K562 (cell line): ENCODE measurements at regions not wholly inside any gene's neighbourhood (a gene's known extent, or its start where the extent isn't known, plus 50 kb on each side); places are given as distances from the start of the nearest gene placed in this dataset.

ENCODE experiments used
- ATAC-seq: fragments of 200-7000 bp; cut with Tn5 transposase; 3 replicates; pipeline ENCODE4 v1.9.1; 2020; ENCODE audit warnings: moderate library complexity
- BruUV-seq: library from RNA; stranded (reverse); fragments of 400-500 nt; replicated peaks from 2 replicates; lab custom pipeline; 2021; lab: Mats Ljungman, UMichigan
- CTCF ChIA-PET: fragments of 300-600 bp; formaldehyde crosslinking; extraction: SDS; loops from one replicate; lab custom pipeline; 2021; ENCODE audit warnings: low intra/inter-chr PET ratio; lab: Yijun Ruan, JAX
- POLR2A ChIA-PET: fragments of 300-600, 350-650 bp; sonication (Branson Sonifier 250); formaldehyde crosslinking; extraction: SDS; loops from one replicate; lab custom pipeline; 2021; ENCODE audit warnings: antibody characterized with exemption, inconsistent platforms; lab: Yijun Ruan, JAX
- DNase-seq, 4 experiments: peaks; one replicate each; pipeline versions ENCODE4 v3.0.0 to v3.0.0-alpha.2; 2011 to 2018; ENCODE audit warnings: low spot score in 3 of 4, mixed read lengths in 3 of 4; ENCODE audit errors: extremely low read depth in 1 of 4
- FAIRE-seq: peaks from 2 replicates; lab custom pipeline; 2011; peaks lifted over from hg19 to GRCh38; lab: Jason Lieb, UNC
- H2AFZ ChIP-seq: 2 replicates; pipeline ENCODE4 v1.6.0; 2011; ENCODE audit warnings: low read depth, low read length, control low read depth, inconsistent platforms
- H3K27ac ChIP-seq: fragments of 200-600 bp; 3 replicates; pipeline ENCODE4 v1.8.0; 2011; ENCODE audit warnings: low read depth, mild to moderate bottlenecking, control low read depth, inconsistent platforms, low read length, moderate library complexity, mixed read lengths; ENCODE audit errors: extremely low read depth
- H3K27me3 ChIP-seq, 2 experiments: fragments of 300-600 bp in 1 of 2; 2 replicates in 1 of 2; 3 replicates in 1 of 2; pipeline versions ENCODE4 v1.6.0 to v1.8.0; 2011; ENCODE audit warnings: inconsistent platforms in 2 of 2, low read length in 2 of 2, mild to moderate bottlenecking in 1 of 2, mixed read lengths in 1 of 2, moderate library complexity in 1 of 2; ENCODE audit not compliant: control insufficient read depth in 2 of 2, insufficient read depth in 2 of 2
- H3K36me3 ChIP-seq: fragments of 300-600 bp; 3 replicates; pipeline ENCODE4 v1.8.0; 2011; ENCODE audit warnings: mild to moderate bottlenecking, low read length, inconsistent platforms; ENCODE audit not compliant: control insufficient read depth, insufficient read depth
- H3K4me1 ChIP-seq, 2 experiments: fragments of 200-600 bp in 1 of 2; replicated peaks in 1 of 2; 2 replicates in 1 of 2; 3 replicates in 1 of 2; pipeline versions ENCODE4 v1.5.1 to v1.8.0; 2011; ENCODE audit warnings: inconsistent platforms in 2 of 2, low read length in 2 of 2, mild to moderate bottlenecking in 1 of 2, mixed read lengths in 1 of 2, moderate library complexity in 1 of 2; ENCODE audit not compliant: control insufficient read depth in 2 of 2, insufficient read depth in 2 of 2
- H3K4me2 ChIP-seq: 2 replicates; pipeline ENCODE4 v1.6.1; 2011; ENCODE audit warnings: low read length, control low read depth, inconsistent platforms, mixed read lengths; ENCODE audit not compliant: insufficient read depth
- H3K4me3 ChIP-seq: fragments of 200-600 bp; sonication (generic), shearing (Covaris generic); 2 replicates; pipeline ENCODE4 v1.5.1; 2016; ENCODE audit warnings: control low read depth, inconsistent platforms
- H3K79me2 ChIP-seq: fragments of 200-600 bp; 3 replicates; pipeline ENCODE4 v1.8.0; 2011; ENCODE audit warnings: low read length, inconsistent platforms; ENCODE audit not compliant: control insufficient read depth, insufficient read depth
- H3K9ac ChIP-seq, 2 experiments: 2 replicates each; pipeline versions ENCODE4 v1.6.0 to v1.6.1; 2011; ENCODE audit warnings: low read depth in 2 of 2, low read length in 2 of 2, control low read depth in 1 of 2, inconsistent platforms in 1 of 2, mild to moderate bottlenecking in 1 of 2, mixed read lengths in 1 of 2; ENCODE audit not compliant: insufficient read depth in 1 of 2
- H3K9me1 ChIP-seq: one replicate; pipeline ENCODE4 v1.6.0; 2011; ENCODE audit warnings: inconsistent platforms, mild to moderate bottlenecking, low read length, moderate library complexity; ENCODE audit not compliant: control insufficient read depth, insufficient read depth
- H3K9me3 ChIP-seq: replicated peaks from 2 replicates; pipeline ENCODE4 v1.5.1; 2011; ENCODE audit warnings: low read depth, low read length, inconsistent platforms; ENCODE audit not compliant: control insufficient read depth, insufficient read depth
- H4K20me1 ChIP-seq: replicated peaks from 2 replicates; pipeline ENCODE4 v1.6.1; 2011; ENCODE audit warnings: low read length, inconsistent platforms, mixed read lengths; ENCODE audit not compliant: control insufficient read depth, insufficient read depth
- FOXJ3 ChIP-seq: sonication (generic); formaldehyde crosslinking; IDR thresholded peaks from 2 replicates; pipeline ENCODE4 v1.4.0; 2020; ENCODE audit warnings: mild to moderate bottlenecking, missing genetic modification reagents
- GABPB2 ChIP-seq: fragments of 250-450 bp; sonication (Bioruptor Pico); conservative IDR thresholded peaks from 2 replicates; pipeline ENCODE4 v1.5.1; 2021; ENCODE audit warnings: mild to moderate bottlenecking
- MIER1 ChIP-seq: fragments of 450-650 bp; IDR thresholded peaks from 2 replicates; pipeline ENCODE4 v1.6.1; 2016; ENCODE audit warnings: antibody characterized with exemption, mild to moderate bottlenecking, low read depth
- MTF1 ChIP-seq: fragments of 250-450 bp; sonication (Bioruptor Pico); IDR thresholded peaks from 2 replicates; pipeline ENCODE4 v1.9.0; 2021; ENCODE audit warnings: moderate library complexity, mild to moderate bottlenecking, inconsistent platforms, borderline replicate concordance
- RBM14 ChIP-seq: fragments of 200-400 bp; formaldehyde crosslinking; IDR thresholded peaks from 2 replicates; pipeline ENCODE4 v1.6.1; 2018; ENCODE audit warnings: low read depth, mild to moderate bottlenecking, low read length, moderate library complexity, borderline replicate concordance; ENCODE audit not compliant: insufficient read depth
- RBM22 ChIP-seq: fragments of 200-400 bp; formaldehyde crosslinking; IDR thresholded peaks from 2 replicates; pipeline ENCODE4 v1.6.1; 2018; ENCODE audit warnings: low read length, low read depth; ENCODE audit not compliant: poor library complexity, severe bottlenecking
- SIRT6 ChIP-seq: IDR thresholded peaks from one replicate; pipeline ENCODE4 v1.6.1; 2012; ENCODE audit warnings: low read depth, mild to moderate bottlenecking, control low read depth, inconsistent platforms, low read length, moderate library complexity
- TCF7L2 ChIP-seq: fragments of 150-350 bp; IDR thresholded peaks from 2 replicates; pipeline ENCODE4 v1.6.1; 2016; ENCODE audit warnings: low read depth, mild to moderate bottlenecking, low read length, moderate library complexity
- ZFP1 ChIP-seq: fragments of 450-650 bp; formaldehyde crosslinking; IDR thresholded peaks from 2 replicates; pipeline ENCODE4 v1.4.0; 2020; ENCODE audit warnings: mild to moderate bottlenecking, mixed read lengths
- ZFX ChIP-seq: sonication (generic); formaldehyde crosslinking; IDR thresholded peaks from 2 replicates; pipeline ENCODE4 v1.8.0; 2022; ENCODE audit warnings: mild to moderate bottlenecking, missing genetic modification reagents, moderate library complexity
- ZNF174 ChIP-seq: fragments of 250-450 bp; sonication (Bioruptor Pico); IDR thresholded peaks from 2 replicates; pipeline ENCODE4 v1.4.0; 2020; ENCODE audit warnings: mild to moderate bottlenecking
- ZNF717 ChIP-seq: fragments of 250-450 bp; sonication (Bioruptor Pico); IDR thresholded peaks from 2 replicates; pipeline ENCODE4 v1.5.0; 2021
- in situ Hi-C: fragments of 300-500 bp; cut with MboI; formaldehyde crosslinking; loops from 4 replicates; pipeline ENCODE4 v1.15.0; 2018; ENCODE audit warnings: inconsistent platforms, mixed read lengths
- intact Hi-C: fragments of 100-400 bp; cut with micrococcal nuclease; formaldehyde crosslinking; loops from 2 replicates; pipeline ENCODE4 v1.14.2; 2022
- TF ChIP-seq, protein P1 (sequence below): fragments of 250-450 bp; sonication (Bioruptor Pico); IDR thresholded peaks from 2 replicates; pipeline ENCODE4 v1.4.0; 2020; ENCODE audit warnings: mild to moderate bottlenecking, moderate library complexity, borderline replicate concordance

DNA sequence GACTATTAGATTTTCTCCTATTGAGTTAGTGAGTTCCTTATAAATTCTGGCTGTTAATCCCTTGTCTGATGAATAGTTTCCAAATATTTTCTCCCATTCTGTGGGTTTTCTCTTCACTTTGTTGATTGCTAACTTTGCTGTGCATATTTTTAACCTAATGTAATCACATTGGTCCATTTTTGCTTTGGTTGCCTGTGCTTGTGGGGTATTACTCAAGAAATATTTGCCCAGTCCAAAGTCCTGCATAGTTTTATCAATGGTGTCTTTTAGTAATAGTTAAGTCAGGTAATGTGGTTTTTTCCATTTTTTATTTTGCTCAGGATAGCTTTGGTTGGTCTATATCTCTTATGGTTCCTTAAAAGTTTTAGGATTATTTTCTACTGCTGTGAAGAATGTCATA lies 490.3 kb downstream of the ARAP2 start:
- CTCF ChIA-PET: no interaction called here
- no peaks in the 10 kb centered on the region for H3K27me3 ChIP-seq
- no peak overlapping the region for H3K9ac ChIP-seq
- no peaks in the 10 kb centered on the region for H4K20me1 ChIP-seq
- H3K36me3 ChIP-seq: no peaks in the 10 kb centered on the region
- no peaks in the 10 kb centered on the region for H3K79me2 ChIP-seq
- H3K27ac ChIP-seq: no peak overlapping the region
- no peaks in the 10 kb centered on the region for H3K9me1 ChIP-seq
- no peak for DNase-seq
- no TSS peak for BruUV-seq
- H2AFZ ChIP-seq: no peak overlapping the region
- POLR2A ChIA-PET: no interaction called here
- no peaks in the 10 kb centered on the region for H3K4me1 ChIP-seq
- TF ChIP-seq, protein P1, sequence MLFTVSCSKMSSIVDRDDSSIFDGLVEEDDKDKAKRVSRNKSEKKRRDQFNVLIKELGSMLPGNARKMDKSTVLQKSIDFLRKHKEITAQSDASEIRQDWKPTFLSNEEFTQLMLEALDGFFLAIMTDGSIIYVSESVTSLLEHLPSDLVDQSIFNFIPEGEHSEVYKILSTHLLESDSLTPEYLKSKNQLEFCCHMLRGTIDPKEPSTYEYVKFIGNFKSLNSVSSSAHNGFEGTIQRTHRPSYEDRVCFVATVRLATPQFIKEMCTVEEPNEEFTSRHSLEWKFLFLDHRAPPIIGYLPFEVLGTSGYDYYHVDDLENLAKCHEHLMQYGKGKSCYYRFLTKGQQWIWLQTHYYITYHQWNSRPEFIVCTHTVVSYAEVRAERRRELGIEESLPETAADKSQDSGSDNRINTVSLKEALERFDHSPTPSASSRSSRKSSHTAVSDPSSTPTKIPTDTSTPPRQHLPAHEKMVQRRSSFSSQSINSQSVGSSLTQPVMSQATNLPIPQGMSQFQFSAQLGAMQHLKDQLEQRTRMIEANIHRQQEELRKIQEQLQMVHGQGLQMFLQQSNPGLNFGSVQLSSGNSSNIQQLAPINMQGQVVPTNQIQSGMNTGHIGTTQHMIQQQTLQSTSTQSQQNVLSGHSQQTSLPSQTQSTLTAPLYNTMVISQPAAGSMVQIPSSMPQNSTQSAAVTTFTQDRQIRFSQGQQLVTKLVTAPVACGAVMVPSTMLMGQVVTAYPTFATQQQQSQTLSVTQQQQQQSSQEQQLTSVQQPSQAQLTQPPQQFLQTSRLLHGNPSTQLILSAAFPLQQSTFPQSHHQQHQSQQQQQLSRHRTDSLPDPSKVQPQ (CRISPR knock-in tag): no peak
- TF ChIP-seq FOXJ3 (CRISPR knock-in tag): no peak
- TF ChIP-seq ZFX: no peak
- no peak for TF ChIP-seq RBM22
- no peak for TF ChIP-seq MIER1
- no peak for TF ChIP-seq ZFP1 (CRISPR knock-in tag)
- no peak for TF ChIP-seq MTF1 (CRISPR knock-in tag)
- TF ChIP-seq ZNF174 (CRISPR knock-in tag): no peak
- no peak for TF ChIP-seq GABPB2 (CRISPR knock-in tag)
- no peak for TF ChIP-seq SIRT6
- TF ChIP-seq ZNF717 (CRISPR knock-in tag): no peak
- TF ChIP-seq RBM14: no peak
- no peak for TF ChIP-seq TCF7L2
- no peak overlapping the region for H3K4me3 ChIP-seq
- no peak overlapping the region for H3K4me2 ChIP-seq
- in situ Hi-C loops: no loop called here
- ATAC-seq: no peak
- intact Hi-C loops: no loop called here
- no peaks in the 10 kb centered on the region for H3K9me3 ChIP-seq
- FAIRE-seq: no peak
